HG02970 (cell line): ENCODE measurements at regions not wholly inside any gene's neighbourhood (a gene's known extent, or its start where the extent isn't known, plus 50 kb on each side); places are given as distances from the start of the nearest gene placed in this dataset.
"Not testable (repeated sequence)": the region's sequence is repeated elsewhere in the genome, so short reads cannot be mapped to it uniquely, and the experiment has no call there.

Experiments
- ATAC-seq: cut with Tn5 transposase; IDR thresholded peaks from one replicate; pipeline ENCODE4 v1.9.1; 2021; ENCODE audit warnings: mild to moderate bottlenecking, moderate library complexity, moderate number of reproducible peaks; ENCODE audit not compliant: unreplicated experiment, low FRiP score

GRCh38 chr2:138066139-138066806 lies 102.0 kb downstream of the HNMT start:
- ATAC-seq = no peak

GRCh38 chr2:138066841-138067240 lies 102.6 kb downstream of the HNMT start:
- ATAC-seq = no peak

GRCh38 chr2:138068669-138069068 lies 104.4 kb downstream of the HNMT start:
- ATAC-seq = not testable (repeated sequence)

- not testable (repeated sequence) for ATAC-seq
Measured at GRCh38 chr2:138071042-138071719, 106.9 kb downstream of the HNMT start.

- no peak for ATAC-seq
Measured at GRCh38 chr2:138071720-138072719, 107.7 kb downstream of the HNMT start.

GRCh38 chr2:138078153-138078552 lies 113.9 kb downstream of the HNMT start:
- ATAC-seq = no peak

- ATAC-seq = no peak
Measured at GRCh38 chr2:138079976-138080375, 115.7 kb downstream of the HNMT start.

- ATAC-seq = no peak
Measured at GRCh38 chr2:138081225-138082073, 117.2 kb downstream of the HNMT start.

GRCh38 chr2:138084206-138084605 lies 119.9 kb downstream of the HNMT start:
- ATAC-seq = no peak

- not testable (repeated sequence) for ATAC-seq
Measured at GRCh38 chr2:138085441-138085840, 121.2 kb downstream of the HNMT start.

GRCh38 chr2:138086576-138086975 lies 122.3 kb downstream of the HNMT start:
- ATAC-seq = no peak

GRCh38 chr2:138087751-138088593 lies 123.7 kb downstream of the HNMT start:
- no peak for ATAC-seq

GRCh38 chr2:138090330-138090729 lies 126.1 kb downstream of the HNMT start:
- no peak for ATAC-seq

- no peak for ATAC-seq
Measured at GRCh38 chr2:138093455-138093854, 129.2 kb downstream of the HNMT start.

GRCh38 chr2:138094031-138094430 lies 129.8 kb downstream of the HNMT start:
- no peak for ATAC-seq

GRCh38 chr2:138095336-138095735 lies 131.1 kb downstream of the HNMT start:
- no peak for ATAC-seq

- ATAC-seq = not testable (repeated sequence)
Measured at GRCh38 chr2:138099288-138099687, 135.0 kb downstream of the HNMT start.

GRCh38 chr2:138101718-138102117 lies 137.4 kb downstream of the HNMT start:
- ATAC-seq = no peak

GRCh38 chr2:138102664-138103063 lies 138.4 kb downstream of the HNMT start:
- no peak for ATAC-seq
